B cell (primary cell): ENCODE measurements at regions not wholly inside any gene's neighbourhood (a gene's known extent, or its start where the extent isn't known, plus 50 kb on each side); places are given as distances from the start of the nearest gene placed in this dataset.

Experiments used
- ATAC-seq: fragments of 200-7000 bp; cut with Tn5 transposase; one replicate; pipeline ENCODE4 v1.10.0; 2021; ENCODE audit warnings: low read depth, mild to moderate bottlenecking, moderate number of reproducible peaks, moderate library complexity
- CTCF ChIA-PET: fragments of 350-600 bp; sonication (Branson Sonifier 250); formaldehyde crosslinking; loops from one replicate; lab custom pipeline; 2021; ENCODE audit warnings: antibody characterized with exemption, inconsistent platforms; lab: Charles Lee
- POLR2A ChIA-PET: fragments of 350-600 bp; sonication (Branson Sonifier 250); formaldehyde crosslinking; loops from one replicate; lab custom pipeline; 2021; ENCODE audit warnings: antibody characterized with exemption; lab: Charles Lee
- DNase-seq: peaks from one replicate; pipeline ENCODE4 v3.0.0; 2013
- H2AFZ ChIP-seq: 2 replicates; pipeline ENCODE4 v1.6.1; 2012; ENCODE audit warnings: mild to moderate bottlenecking, low read depth, low read length; ENCODE audit not compliant: insufficient read depth, poor library complexity, severe bottlenecking
- H3K27ac ChIP-seq, 2 donors: 1 replicate in 1 of 2; 2 replicates in 1 of 2; pipeline ENCODE4 v1.5.1; 2012 to 2013; ENCODE audit warnings: low read length in 2 of 2, mild to moderate bottlenecking in 2 of 2, moderate library complexity in 1 of 2
- H3K27me3 ChIP-seq, 4 experiments: fragments of 200-600 bp in 1 of 4; sonication (generic) in 1 of 4; replicated peaks in 1 of 4; 1 replicate in 2 of 4; 2 replicates in 2 of 4; pipeline versions ENCODE4 v1.6.1 to v1.7.0; 2013 to 2016; ENCODE audit warnings: low read length in 3 of 4, mild to moderate bottlenecking in 2 of 4, mixed read lengths in 1 of 4, moderate library complexity in 1 of 4; ENCODE audit not compliant: insufficient read depth in 4 of 4, control insufficient read depth in 3 of 4; ENCODE audit errors: control extremely low read depth in 1 of 4
- H3K36me3 ChIP-seq, 2 experiments: replicated peaks in 1 of 2; 1 replicate in 1 of 2; 2 replicates in 1 of 2; pipeline versions ENCODE4 v1.6.1 to v1.7.1; 2013; ENCODE audit warnings: low read length in 1 of 2; ENCODE audit not compliant: insufficient read depth in 2 of 2, control insufficient read depth in 1 of 2; ENCODE audit errors: control extremely low read depth in 1 of 2, extremely low read depth in 1 of 2
- H3K4me1 ChIP-seq, 2 donors: fragments of 200-600 bp in 1 of 2; sonication (generic) in 1 of 2; 1 replicate in 1 of 2; 2 replicates in 1 of 2; pipeline versions ENCODE4 v1.5.1 to v1.6.1; 2013 to 2017; ENCODE audit warnings: low read length in 2 of 2; ENCODE audit not compliant: control insufficient read depth in 2 of 2, insufficient read depth in 2 of 2
- H3K4me2 ChIP-seq: replicated peaks from 2 replicates; pipeline ENCODE3; 2012; ENCODE audit warnings: mild to moderate bottlenecking, low read depth, low read length; ENCODE audit not compliant: poor library complexity, severe bottlenecking
- H3K4me3 ChIP-seq, 5 experiments: fragments of 200-600 bp in 1 of 5; sonication (generic) in 1 of 5; 1 replicate in 3 of 5; 2 replicates in 2 of 5; pipeline versions ENCODE4 v1.5.1 to v1.7.0; 2011 to 2016; ENCODE audit warnings: low read length in 4 of 5, mild to moderate bottlenecking in 4 of 5, low read depth in 2 of 5, control low read depth in 1 of 5, moderate library complexity in 1 of 5; ENCODE audit not compliant: insufficient read depth in 1 of 5; ENCODE audit errors: control extremely low read depth in 1 of 5, extremely low read depth in 1 of 5
- H3K79me2 ChIP-seq: fragments of 200-600 bp; sonication (generic); one replicate; pipeline ENCODE4 v1.6.0; 2016; ENCODE audit warnings: low read length; ENCODE audit not compliant: control insufficient read depth, insufficient read depth
- H3K9ac ChIP-seq: fragments of 200-600 bp; sonication (generic); 2 replicates; pipeline ENCODE4 v1.6.1; 2017; ENCODE audit warnings: mild to moderate bottlenecking, low read length, moderate library complexity
- H3K9me3 ChIP-seq, 3 donors: one replicate each; pipeline versions ENCODE4 v1.6.1 to v1.7.1; 2013; ENCODE audit warnings: low read length in 2 of 3; ENCODE audit not compliant: control insufficient read depth in 2 of 3, insufficient read depth in 1 of 3; ENCODE audit errors: control extremely low read depth in 1 of 3
- H4K20me1 ChIP-seq: 2 replicates; pipeline ENCODE4 v1.6.0; 2012; ENCODE audit warnings: mild to moderate bottlenecking, low read length; ENCODE audit not compliant: insufficient read depth, control insufficient read depth, poor library complexity, severe bottlenecking
- H3K27ac Mint-ChIP-seq: one replicate; pipeline ENCODE4 v1.8.0; 2021; ENCODE audit warnings: mixed read lengths
- H3K27me3 Mint-ChIP-seq: one replicate; pipeline ENCODE4 v1.8.0; 2021; ENCODE audit warnings: mixed read lengths
- H3K4me1 Mint-ChIP-seq: one replicate; pipeline ENCODE4 v1.8.0; 2021; ENCODE audit warnings: mixed read lengths
- H3K4me3 Mint-ChIP-seq: one replicate; pipeline ENCODE4 v1.8.0; 2021; ENCODE audit warnings: mixed read lengths
- H3K9me3 Mint-ChIP-seq: one replicate; pipeline ENCODE4 v1.8.0; 2022; ENCODE audit warnings: mixed read lengths; ENCODE audit not compliant: insufficient read depth
- CTCF ChIP-seq: fragments of 200-600 bp; IDR thresholded peaks from one replicate; pipeline ENCODE4 v1.8.0; 2022; ENCODE audit warnings: antibody characterized with exemption, mild to moderate bottlenecking
- EZH2 ChIP-seq: IDR thresholded peaks from 2 replicates; pipeline ENCODE4 v1.6.1; 2012; ENCODE audit warnings: borderline replicate concordance, low read depth, mild to moderate bottlenecking, moderate library complexity, low read length; ENCODE audit not compliant: insufficient read depth, poor library complexity, severe bottlenecking
- WGBS: methylation state at CpG from one replicate; pipeline ENCODE4 v1.1.5; 2013; ENCODE audit warnings: missing lambda C conversion rate; ENCODE audit not compliant: insufficient coverage; 5-methylcytosine and 5-hydroxymethylcytosine counted together
- intact Hi-C: fragments of 100-400 bp; cut with micrococcal nuclease; formaldehyde crosslinking; loops from one replicate; pipeline ENCODE4 v1.10.0; 2022

GRCh38 chr16:5428932-5429331, 331.3 kb upstream of the EEF2KMT start:
- H3K4me3 ChIP-seq, result no peak overlapping the region
- WGBS, result 47% methylated on average over 5 of the region's 7 CpGs

GRCh38 chr16:5427571-5427970, 330.0 kb upstream of the EEF2KMT start:
- TF ChIP-seq EZH2 (no peak), CTCF (no peak)
- no peak overlapping the region for H3K9ac ChIP-seq
- no peaks in the 10 kb centered on the region for H3K36me3 ChIP-seq
- DNase-seq, result no peak
- CTCF ChIA-PET, result no interaction called here
- no peak overlapping the region for H3K4me3 ChIP-seq
- H3K4me2 ChIP-seq, result no peak overlapping the region
- intact Hi-C loops, result no loop called here
- ATAC-seq, result no peak
- H2AFZ ChIP-seq, result no peak overlapping the region
- H3K9me3 ChIP-seq, result no peaks in the 10 kb centered on the region
- Mint-ChIP-seq H3K4me3 (no peak overlapping the region), H3K27ac (no peak overlapping the region), H3K9me3 (no peaks in the 10 kb centered on the region), H3K4me1 (no peaks in the 10 kb centered on the region), H3K27me3 (peaks cover 7% of the 10 kb centered on the region)
- no peaks in the 10 kb centered on the region for H3K27me3 ChIP-seq
- H4K20me1 ChIP-seq, result no peaks in the 10 kb centered on the region
- H3K79me2 ChIP-seq, result no peaks in the 10 kb centered on the region
- POLR2A ChIA-PET, result no interaction called here
- 75% methylated on average over 5 of the region's 7 CpGs for WGBS
- no peak overlapping the region for H3K27ac ChIP-seq
- no peaks in the 10 kb centered on the region for H3K4me1 ChIP-seq

More at GRCh38 chr16:5428932-5429331, 331.3 kb upstream of the EEF2KMT start:
- no peak overlapping the region for H3K4me2 ChIP-seq
- no peak overlapping the region for H3K9ac ChIP-seq
- POLR2A ChIA-PET, result no interaction called here
- intact Hi-C loops, result no loop called here
- no peaks in the 10 kb centered on the region for H3K9me3 ChIP-seq
- no peaks in the 10 kb centered on the region for H3K27me3 ChIP-seq
- H3K4me1 ChIP-seq, result no peaks in the 10 kb centered on the region
- H3K27ac Mint-ChIP-seq, result no peak overlapping the region
- no peak for ATAC-seq
- no peaks in the 10 kb centered on the region for H3K4me1 Mint-ChIP-seq
- TF ChIP-seq EZH2 (no peak), CTCF (no peak)
- H2AFZ ChIP-seq, result no peak overlapping the region
- no peak overlapping the region for H3K27ac ChIP-seq
- CTCF ChIA-PET, result no interaction called here
- H3K79me2 ChIP-seq, result no peaks in the 10 kb centered on the region
- no peaks in the 10 kb centered on the region for H3K36me3 ChIP-seq
- peaks cover 7% of the 10 kb centered on the region for H3K27me3 Mint-ChIP-seq
- DNase-seq, result no peak
- no peaks in the 10 kb centered on the region for H4K20me1 ChIP-seq
- no peak overlapping the region for H3K4me3 Mint-ChIP-seq
- no peaks in the 10 kb centered on the region for H3K9me3 Mint-ChIP-seq
